ENCODE measurements at regions not wholly inside any gene's neighbourhood (a gene's known extent, or its start where the extent isn't known, plus 50 kb on each side); places are given as distances from the start of the nearest gene placed in this dataset.

DNA sequence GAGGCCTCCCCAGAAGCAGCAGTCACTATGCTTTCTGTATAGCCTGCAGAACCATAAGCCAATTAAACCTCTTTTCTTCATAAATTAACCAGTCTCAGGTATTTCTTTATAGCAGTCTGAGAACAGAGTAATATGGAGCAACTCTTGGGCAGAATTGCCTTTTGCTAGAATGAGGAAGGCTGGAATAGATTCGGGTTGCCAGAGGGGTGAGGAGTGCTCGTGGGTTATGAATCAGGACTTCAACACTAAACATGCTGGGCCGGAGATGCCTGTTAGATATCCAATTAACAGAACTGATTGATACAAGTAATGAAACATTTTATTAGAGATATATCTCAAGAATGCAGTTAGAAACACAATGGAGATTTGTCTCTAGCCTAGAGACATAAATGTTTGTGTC is 140.9 kb upstream of the MAP3K1 start:
- H3K9ac ChIP-seq (ENCODE audit: low read length), result no peak overlapping the region
- DNase-seq, result no peak
- WGBS (ENCODE audit: extremely low coverage, insufficient coverage, insufficient read length), result no CpG with 5 or more reads among the region's 3 CpGs
- no peaks in the 10 kb centered on the region for H3K27me3 ChIP-seq (ENCODE audit: insufficient read depth, low read length)
- no peak overlapping the region for H3K27ac ChIP-seq (ENCODE audit: low read depth, low read length)
- H3K4me2 ChIP-seq (ENCODE audit: low read length), result no peak overlapping the region
- H3K79me1 ChIP-seq (ENCODE audit: low read length), result peaks cover 10% of the 10 kb centered on the region
- no peak overlapping the region for H3K4ac ChIP-seq (ENCODE audit: low read depth, low read length)
- H3K18ac ChIP-seq (ENCODE audit: low read length), result no peak overlapping the region
- no peak overlapping the region for H2AK5ac ChIP-seq (ENCODE audit: low read length)
- peaks cover 10 to 11% of the 10 kb centered on the region in 2 experiments for H3K4me1 ChIP-seq (ENCODE audit: control insufficient read depth in 1 of 2, insufficient read depth in 2 of 2, low read length in 2 of 2)
- no peaks in the 10 kb centered on the region for H3K9me3 ChIP-seq (ENCODE audit: insufficient read depth, low read depth, low read length)
- no peak overlapping the region for H3K4me3 ChIP-seq (ENCODE audit: low read depth, low read length)
- peaks cover under 1% of the 10 kb centered on the region for H3K79me2 ChIP-seq (ENCODE audit: control insufficient read depth, insufficient read depth, low read length, poor library complexity)
- H2BK5ac ChIP-seq (ENCODE audit: low read depth, low read length, poor library complexity), result no peak overlapping the region
- H4K8ac ChIP-seq (ENCODE audit: low read depth, low read length), result no peak overlapping the region
- H3K23ac ChIP-seq (ENCODE audit: low read length), result no peak overlapping the region
- no peak overlapping the region for H4K91ac ChIP-seq (ENCODE audit: low read depth, low read length)
- H2BK12ac ChIP-seq (ENCODE audit: low read length), result no peak overlapping the region
- H2BK120ac ChIP-seq (ENCODE audit: insufficient read depth, low read length, poor library complexity), result no peak overlapping the region
- no peak overlapping the region for H3K14ac ChIP-seq (ENCODE audit: low read length)
- no peaks in the 10 kb centered on the region for H3K36me3 ChIP-seq (ENCODE audit: control insufficient read depth in 1 of 2, insufficient read depth in 2 of 2, low read length in 2 of 2)
- H4K12ac ChIP-seq (ENCODE audit: low read depth, low read length), result no peak overlapping the region
- H2AFZ ChIP-seq (ENCODE audit: insufficient read depth, low read length, poor library complexity), result no peak overlapping the region

DNA sequence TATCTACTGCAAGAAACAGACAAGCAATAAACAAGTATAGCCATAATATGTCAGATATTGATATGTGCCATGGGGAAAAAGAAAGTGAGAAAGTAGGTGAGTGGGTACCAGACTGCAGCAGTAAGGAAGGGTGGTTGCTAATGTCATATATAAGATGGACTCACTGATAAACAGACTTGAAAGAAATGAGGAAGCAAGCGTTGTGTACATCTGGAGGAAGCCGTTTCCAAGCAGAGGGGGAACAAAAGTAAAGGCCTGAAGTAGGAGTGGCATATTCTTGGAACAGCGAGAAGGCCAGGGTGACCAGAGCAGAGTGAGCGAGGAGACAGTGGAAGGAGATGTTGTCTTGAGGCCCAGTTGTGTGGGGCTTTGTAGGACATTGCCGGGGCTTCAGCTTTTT is 142.2 kb upstream of the MAP3K1 start:
- no peaks in the 10 kb centered on the region for H3K27me3 ChIP-seq (ENCODE audit: insufficient read depth, low read length)
- no peak overlapping the region for H3K27ac ChIP-seq (ENCODE audit: low read depth, low read length)
- H3K79me1 ChIP-seq (ENCODE audit: low read length), result peaks cover 10% of the 10 kb centered on the region
- H3K4me2 ChIP-seq (ENCODE audit: low read length), result no peak overlapping the region
- no peak overlapping the region for H3K4ac ChIP-seq (ENCODE audit: low read depth, low read length)
- H2AK5ac ChIP-seq (ENCODE audit: low read length), result no peak overlapping the region
- H2BK12ac ChIP-seq (ENCODE audit: low read length), result no peak overlapping the region
- H3K23ac ChIP-seq (ENCODE audit: low read length), result no peak overlapping the region
- DNase-seq, result no peak
- no peak overlapping the region for H4K91ac ChIP-seq (ENCODE audit: low read depth, low read length)
- H2AFZ ChIP-seq (ENCODE audit: insufficient read depth, low read length, poor library complexity), result no peak overlapping the region
- H2BK5ac ChIP-seq (ENCODE audit: low read depth, low read length, poor library complexity), result no peak overlapping the region
- H3K36me3 ChIP-seq (ENCODE audit: control insufficient read depth in 1 of 2, insufficient read depth in 2 of 2, low read length in 2 of 2), result no peaks in the 10 kb centered on the region
- peaks cover 11 to 17% of the 10 kb centered on the region in 2 experiments for H3K4me1 ChIP-seq (ENCODE audit: control insufficient read depth in 1 of 2, insufficient read depth in 2 of 2, low read length in 2 of 2)
- H3K79me2 ChIP-seq (ENCODE audit: control insufficient read depth, insufficient read depth, low read length, poor library complexity), result peaks cover 1% of the 10 kb centered on the region
- H3K9me3 ChIP-seq (ENCODE audit: insufficient read depth, low read depth, low read length), result no peaks in the 10 kb centered on the region
- WGBS (ENCODE audit: extremely low coverage, insufficient coverage, insufficient read length), result no CpG with 5 or more reads among the region's 5 CpGs
- H4K12ac ChIP-seq (ENCODE audit: low read depth, low read length), result no peak overlapping the region
- H4K8ac ChIP-seq (ENCODE audit: low read depth, low read length), result no peak overlapping the region
- H3K18ac ChIP-seq (ENCODE audit: low read length), result no peak overlapping the region
- no peak overlapping the region for H3K9ac ChIP-seq (ENCODE audit: low read length)
- no peak overlapping the region for H3K14ac ChIP-seq (ENCODE audit: low read length)
- no peak overlapping the region for H2BK120ac ChIP-seq (ENCODE audit: insufficient read depth, low read length, poor library complexity)
- no peak overlapping the region for H3K4me3 ChIP-seq (ENCODE audit: low read depth, low read length)

DNA sequence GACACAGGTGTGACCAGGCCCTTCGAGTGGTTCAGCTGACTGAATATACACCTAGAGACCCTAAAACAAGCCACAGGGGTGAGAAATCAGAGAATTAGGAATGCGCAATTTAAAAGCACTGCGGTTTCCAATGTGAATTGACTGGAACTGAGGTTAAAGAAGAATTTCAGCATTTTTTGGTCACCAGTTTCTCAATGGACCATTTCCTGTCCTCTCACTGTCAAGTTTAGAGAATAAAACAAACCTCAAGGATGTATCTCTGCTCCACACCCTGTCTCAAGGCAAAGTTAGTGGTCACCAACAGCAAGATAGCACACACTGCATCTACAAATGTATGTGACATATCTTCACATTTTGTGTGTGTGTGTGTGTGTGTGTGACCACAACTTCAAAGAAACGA is 143.8 kb upstream of the MAP3K1 start:
- no peaks in the 10 kb centered on the region for H3K36me3 ChIP-seq (ENCODE audit: control insufficient read depth in 1 of 2, insufficient read depth in 2 of 2, low read length in 2 of 2)
- H4K91ac ChIP-seq (ENCODE audit: low read depth, low read length), result no peak overlapping the region
- no peak overlapping the region for H3K27ac ChIP-seq (ENCODE audit: low read depth, low read length)
- WGBS (ENCODE audit: extremely low coverage, insufficient coverage, insufficient read length), result no CpG with 5 or more reads among the region's 4 CpGs
- H3K9ac ChIP-seq (ENCODE audit: low read length), result no peak overlapping the region
- H3K27me3 ChIP-seq (ENCODE audit: insufficient read depth, low read length), result no peaks in the 10 kb centered on the region
- no peak overlapping the region for H2AK5ac ChIP-seq (ENCODE audit: low read length)
- peaks cover 1% of the 10 kb centered on the region for H3K79me2 ChIP-seq (ENCODE audit: control insufficient read depth, insufficient read depth, low read length, poor library complexity)
- no peak overlapping the region for H2AFZ ChIP-seq (ENCODE audit: insufficient read depth, low read length, poor library complexity)
- H3K18ac ChIP-seq (ENCODE audit: low read length), result no peak overlapping the region
- H3K23ac ChIP-seq (ENCODE audit: low read length), result no peak overlapping the region
- no peak overlapping the region for H4K12ac ChIP-seq (ENCODE audit: low read depth, low read length)
- H3K4me2 ChIP-seq (ENCODE audit: low read length), result no peak overlapping the region
- peaks cover 8% of the 10 kb centered on the region for H3K79me1 ChIP-seq (ENCODE audit: low read length)
- no peak overlapping the region for H3K4ac ChIP-seq (ENCODE audit: low read depth, low read length)
- no peak for DNase-seq
- no peaks in the 10 kb centered on the region for H3K9me3 ChIP-seq (ENCODE audit: insufficient read depth, low read depth, low read length)
- no peak overlapping the region for H3K14ac ChIP-seq (ENCODE audit: low read length)
- no peak overlapping the region for H3K4me3 ChIP-seq (ENCODE audit: low read depth, low read length)
- H2BK12ac ChIP-seq (ENCODE audit: low read length), result no peak overlapping the region
- no peak overlapping the region for H2BK5ac ChIP-seq (ENCODE audit: low read depth, low read length, poor library complexity)
- no peak overlapping the region for H4K8ac ChIP-seq (ENCODE audit: low read depth, low read length)
- peaks cover 11 to 20% of the 10 kb centered on the region in 2 experiments for H3K4me1 ChIP-seq (ENCODE audit: control insufficient read depth in 1 of 2, insufficient read depth in 2 of 2, low read length in 2 of 2)
- no peak overlapping the region for H2BK120ac ChIP-seq (ENCODE audit: insufficient read depth, low read length, poor library complexity)

DNA sequence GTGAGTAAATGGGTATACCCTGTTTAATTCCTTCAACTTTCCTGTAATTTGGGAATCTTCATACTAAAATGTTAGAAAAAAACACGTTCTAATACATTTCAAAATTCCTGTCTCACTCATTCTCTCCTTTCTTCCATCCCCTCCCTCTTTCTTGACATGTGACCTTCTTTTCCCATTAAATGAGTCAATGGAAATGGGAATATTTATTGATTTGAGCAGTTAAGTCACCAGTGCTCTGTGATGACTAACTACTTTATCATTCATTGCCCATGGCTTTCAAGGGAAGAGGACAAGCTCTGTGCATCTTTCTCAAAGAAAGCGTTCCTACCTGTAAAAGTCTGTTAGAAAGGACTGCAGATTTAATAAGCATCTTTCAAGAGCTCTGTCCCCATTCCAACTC is 144.4 kb upstream of the MAP3K1 start:
- H3K36me3 ChIP-seq (ENCODE audit: control insufficient read depth in 1 of 2, insufficient read depth in 2 of 2, low read length in 2 of 2), result no peaks in the 10 kb centered on the region
- H2AFZ ChIP-seq (ENCODE audit: insufficient read depth, low read length, poor library complexity), result no peak overlapping the region
- no peak overlapping the region for H2BK12ac ChIP-seq (ENCODE audit: low read length)
- no peak overlapping the region for H4K8ac ChIP-seq (ENCODE audit: low read depth, low read length)
- H3K14ac ChIP-seq (ENCODE audit: low read length), result no peak overlapping the region
- no peak overlapping the region for H4K12ac ChIP-seq (ENCODE audit: low read depth, low read length)
- H3K79me1 ChIP-seq (ENCODE audit: low read length), result peaks cover 8% of the 10 kb centered on the region
- H2BK120ac ChIP-seq (ENCODE audit: insufficient read depth, low read length, poor library complexity), result no peak overlapping the region
- H2BK5ac ChIP-seq (ENCODE audit: low read depth, low read length, poor library complexity), result no peak overlapping the region
- H4K91ac ChIP-seq (ENCODE audit: low read depth, low read length), result no peak overlapping the region
- no peaks in the 10 kb centered on the region for H3K27me3 ChIP-seq (ENCODE audit: insufficient read depth, low read length)
- no peak overlapping the region for H3K9ac ChIP-seq (ENCODE audit: low read length)
- no peak for DNase-seq
- peaks cover 1% of the 10 kb centered on the region for H3K79me2 ChIP-seq (ENCODE audit: control insufficient read depth, insufficient read depth, low read length, poor library complexity)
- H3K18ac ChIP-seq (ENCODE audit: low read length), result no peak overlapping the region
- peaks cover 11 to 17% of the 10 kb centered on the region in 2 experiments for H3K4me1 ChIP-seq (ENCODE audit: control insufficient read depth in 1 of 2, insufficient read depth in 2 of 2, low read length in 2 of 2)
- WGBS (ENCODE audit: extremely low coverage, insufficient coverage, insufficient read length), result no CpG with 5 or more reads among the region's 2 CpGs
- no peak overlapping the region for H3K4ac ChIP-seq (ENCODE audit: low read depth, low read length)
- H3K4me3 ChIP-seq (ENCODE audit: low read depth, low read length), result no peak overlapping the region
- no peak overlapping the region for H3K23ac ChIP-seq (ENCODE audit: low read length)
- no peaks in the 10 kb centered on the region for H3K9me3 ChIP-seq (ENCODE audit: insufficient read depth, low read depth, low read length)
- H2AK5ac ChIP-seq (ENCODE audit: low read length), result no peak overlapping the region
- no peak overlapping the region for H3K4me2 ChIP-seq (ENCODE audit: low read length)
- H3K27ac ChIP-seq (ENCODE audit: low read depth, low read length), result no peak overlapping the region
